Gastrocnemius medialis (tissue), 4 donors: ENCODE measurements at regions not wholly inside any gene's neighbourhood (a gene's known extent, or its start where the extent isn't known, plus 50 kb on each side); places are given as distances from the start of the nearest gene placed in this dataset.

Experiments
- POLR2A ChIP-seq, 2 donors: fragments of 450-650 bp; IDR thresholded peaks; one replicate each; pipeline ENCODE4 v1.6.1; 2017; ENCODE audit warnings: antibody characterized with exemption in 2 of 2, mild to moderate bottlenecking in 2 of 2, moderate library complexity in 2 of 2
- TF ChIP-seq, protein P1 (sequence below), 5 experiments: fragments of 450-650 bp in 3 of 5; fragments of 200-600 bp in 2 of 5; sonication (generic) in 2 of 5; IDR thresholded peaks in 4 of 5; conservative IDR thresholded peaks in 1 of 5; 1 replicate in 4 of 5; 2 replicates in 1 of 5; pipeline ENCODE4 v1.5.1; 2016 to 2019; ENCODE audit warnings: antibody characterized with exemption in 5 of 5, mild to moderate bottlenecking in 3 of 5, moderate library complexity in 3 of 5

GRCh38 chr6:103522045-103522444 lies 1337.7 kb downstream of the HACE1 start:
- TF ChIP-seq, protein P1, sequence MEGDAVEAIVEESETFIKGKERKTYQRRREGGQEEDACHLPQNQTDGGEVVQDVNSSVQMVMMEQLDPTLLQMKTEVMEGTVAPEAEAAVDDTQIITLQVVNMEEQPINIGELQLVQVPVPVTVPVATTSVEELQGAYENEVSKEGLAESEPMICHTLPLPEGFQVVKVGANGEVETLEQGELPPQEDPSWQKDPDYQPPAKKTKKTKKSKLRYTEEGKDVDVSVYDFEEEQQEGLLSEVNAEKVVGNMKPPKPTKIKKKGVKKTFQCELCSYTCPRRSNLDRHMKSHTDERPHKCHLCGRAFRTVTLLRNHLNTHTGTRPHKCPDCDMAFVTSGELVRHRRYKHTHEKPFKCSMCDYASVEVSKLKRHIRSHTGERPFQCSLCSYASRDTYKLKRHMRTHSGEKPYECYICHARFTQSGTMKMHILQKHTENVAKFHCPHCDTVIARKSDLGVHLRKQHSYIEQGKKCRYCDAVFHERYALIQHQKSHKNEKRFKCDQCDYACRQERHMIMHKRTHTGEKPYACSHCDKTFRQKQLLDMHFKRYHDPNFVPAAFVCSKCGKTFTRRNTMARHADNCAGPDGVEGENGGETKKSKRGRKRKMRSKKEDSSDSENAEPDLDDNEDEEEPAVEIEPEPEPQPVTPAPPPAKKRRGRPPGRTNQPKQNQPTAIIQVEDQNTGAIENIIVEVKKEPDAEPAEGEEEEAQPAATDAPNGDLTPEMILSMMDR (IDR thresholded peaks at IDR 0.05 in 4 of 5, conservative IDR thresholded peaks at IDR 0.05 in 1 of 5) = no peak
- TF ChIP-seq POLR2A (IDR thresholded peaks at IDR 0.05) = no peak
